ENCODE measurements at regions not wholly inside any gene's neighbourhood (a gene's known extent, or its start where the extent isn't known, plus 50 kb on each side); places are given as distances from the start of the nearest gene placed in this dataset.

DNA sequence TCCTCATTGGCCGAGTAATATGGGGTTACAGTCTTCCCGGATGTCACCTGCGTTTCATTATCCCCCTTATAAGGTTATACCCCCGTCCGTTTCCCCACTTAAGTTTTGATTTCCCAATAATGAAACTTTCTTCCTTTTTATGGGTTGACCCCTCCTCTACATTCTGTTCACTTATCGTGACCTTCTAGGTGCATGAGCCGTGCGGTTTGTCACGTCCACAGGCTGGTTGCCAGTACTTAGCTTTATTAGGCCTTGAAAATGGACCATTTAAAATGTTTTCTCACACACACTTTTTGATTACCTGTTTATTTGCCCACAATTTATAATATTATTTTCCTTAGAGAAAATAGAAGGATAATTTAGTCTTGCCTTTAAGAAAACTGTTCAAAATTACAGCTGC lies 111.5 kb downstream of the FAM174A start:
- no peaks in the 10 kb centered on the region for H3K36me3 ChIP-seq (ENCODE audit: control insufficient read depth in 4 of 4, insufficient read depth in 3 of 4, low read depth in 1 of 4, low read length in 3 of 4)
- TF ChIP-seq, protein P1, sequence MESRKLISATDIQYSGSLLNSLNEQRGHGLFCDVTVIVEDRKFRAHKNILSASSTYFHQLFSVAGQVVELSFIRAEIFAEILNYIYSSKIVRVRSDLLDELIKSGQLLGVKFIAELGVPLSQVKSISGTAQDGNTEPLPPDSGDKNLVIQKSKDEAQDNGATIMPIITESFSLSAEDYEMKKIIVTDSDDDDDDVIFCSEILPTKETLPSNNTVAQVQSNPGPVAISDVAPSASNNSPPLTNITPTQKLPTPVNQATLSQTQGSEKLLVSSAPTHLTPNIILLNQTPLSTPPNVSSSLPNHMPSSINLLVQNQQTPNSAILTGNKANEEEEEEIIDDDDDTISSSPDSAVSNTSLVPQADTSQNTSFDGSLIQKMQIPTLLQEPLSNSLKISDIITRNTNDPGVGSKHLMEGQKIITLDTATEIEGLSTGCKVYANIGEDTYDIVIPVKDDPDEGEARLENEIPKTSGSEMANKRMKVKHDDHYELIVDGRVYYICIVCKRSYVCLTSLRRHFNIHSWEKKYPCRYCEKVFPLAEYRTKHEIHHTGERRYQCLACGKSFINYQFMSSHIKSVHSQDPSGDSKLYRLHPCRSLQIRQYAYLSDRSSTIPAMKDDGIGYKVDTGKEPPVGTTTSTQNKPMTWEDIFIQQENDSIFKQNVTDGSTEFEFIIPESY (IDR thresholded peaks at IDR 0.05), result no peak
- TF ChIP-seq YY1 (IDR thresholded peaks at IDR 0.05), result no peak
- no peak for TF ChIP-seq RAD21 (IDR thresholded peaks at IDR 0.05)
- no peak for TF ChIP-seq FOXA2 (IDR thresholded peaks at IDR 0.05)
- TF ChIP-seq EGR1 (IDR thresholded peaks at IDR 0.05; ENCODE audit: low read depth in 2 of 2), result no peak
- no peak for TF ChIP-seq NR2F2 (IDR thresholded peaks at IDR 0.05)
- TF ChIP-seq SP1 (IDR thresholded peaks at IDR 0.05), result no peak
- no peak for TF ChIP-seq TAF1 (conservative IDR thresholded peaks at IDR 0.05)
- TF ChIP-seq, protein P2, sequence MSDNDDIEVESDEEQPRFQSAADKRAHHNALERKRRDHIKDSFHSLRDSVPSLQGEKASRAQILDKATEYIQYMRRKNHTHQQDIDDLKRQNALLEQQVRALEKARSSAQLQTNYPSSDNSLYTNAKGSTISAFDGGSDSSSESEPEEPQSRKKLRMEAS (IDR thresholded peaks at IDR 0.05), result no peak
- TF ChIP-seq JUND (IDR thresholded peaks at IDR 0.05), result no peak
- no peak for TF ChIP-seq FOXA1 (IDR thresholded peaks at IDR 0.05)
- no peak for TF ChIP-seq HNF4G (IDR thresholded peaks at IDR 0.05)
- no peak for TF ChIP-seq HNF4A (conservative IDR thresholded peaks at IDR 0.05)
- TF ChIP-seq, protein P3, sequence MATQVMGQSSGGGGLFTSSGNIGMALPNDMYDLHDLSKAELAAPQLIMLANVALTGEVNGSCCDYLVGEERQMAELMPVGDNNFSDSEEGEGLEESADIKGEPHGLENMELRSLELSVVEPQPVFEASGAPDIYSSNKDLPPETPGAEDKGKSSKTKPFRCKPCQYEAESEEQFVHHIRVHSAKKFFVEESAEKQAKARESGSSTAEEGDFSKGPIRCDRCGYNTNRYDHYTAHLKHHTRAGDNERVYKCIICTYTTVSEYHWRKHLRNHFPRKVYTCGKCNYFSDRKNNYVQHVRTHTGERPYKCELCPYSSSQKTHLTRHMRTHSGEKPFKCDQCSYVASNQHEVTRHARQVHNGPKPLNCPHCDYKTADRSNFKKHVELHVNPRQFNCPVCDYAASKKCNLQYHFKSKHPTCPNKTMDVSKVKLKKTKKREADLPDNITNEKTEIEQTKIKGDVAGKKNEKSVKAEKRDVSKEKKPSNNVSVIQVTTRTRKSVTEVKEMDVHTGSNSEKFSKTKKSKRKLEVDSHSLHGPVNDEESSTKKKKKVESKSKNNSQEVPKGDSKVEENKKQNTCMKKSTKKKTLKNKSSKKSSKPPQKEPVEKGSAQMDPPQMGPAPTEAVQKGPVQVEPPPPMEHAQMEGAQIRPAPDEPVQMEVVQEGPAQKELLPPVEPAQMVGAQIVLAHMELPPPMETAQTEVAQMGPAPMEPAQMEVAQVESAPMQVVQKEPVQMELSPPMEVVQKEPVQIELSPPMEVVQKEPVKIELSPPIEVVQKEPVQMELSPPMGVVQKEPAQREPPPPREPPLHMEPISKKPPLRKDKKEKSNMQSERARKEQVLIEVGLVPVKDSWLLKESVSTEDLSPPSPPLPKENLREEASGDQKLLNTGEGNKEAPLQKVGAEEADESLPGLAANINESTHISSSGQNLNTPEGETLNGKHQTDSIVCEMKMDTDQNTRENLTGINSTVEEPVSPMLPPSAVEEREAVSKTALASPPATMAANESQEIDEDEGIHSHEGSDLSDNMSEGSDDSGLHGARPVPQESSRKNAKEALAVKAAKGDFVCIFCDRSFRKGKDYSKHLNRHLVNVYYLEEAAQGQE (IDR thresholded peaks at IDR 0.05), result no peak
- TF ChIP-seq RXRA (IDR thresholded peaks at IDR 0.05), result no peak
- TF ChIP-seq, protein P4, sequence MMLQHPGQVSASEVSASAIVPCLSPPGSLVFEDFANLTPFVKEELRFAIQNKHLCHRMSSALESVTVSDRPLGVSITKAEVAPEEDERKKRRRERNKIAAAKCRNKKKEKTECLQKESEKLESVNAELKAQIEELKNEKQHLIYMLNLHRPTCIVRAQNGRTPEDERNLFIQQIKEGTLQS (IDR thresholded peaks at IDR 0.05), result no peak
- TF ChIP-seq, protein P5, sequence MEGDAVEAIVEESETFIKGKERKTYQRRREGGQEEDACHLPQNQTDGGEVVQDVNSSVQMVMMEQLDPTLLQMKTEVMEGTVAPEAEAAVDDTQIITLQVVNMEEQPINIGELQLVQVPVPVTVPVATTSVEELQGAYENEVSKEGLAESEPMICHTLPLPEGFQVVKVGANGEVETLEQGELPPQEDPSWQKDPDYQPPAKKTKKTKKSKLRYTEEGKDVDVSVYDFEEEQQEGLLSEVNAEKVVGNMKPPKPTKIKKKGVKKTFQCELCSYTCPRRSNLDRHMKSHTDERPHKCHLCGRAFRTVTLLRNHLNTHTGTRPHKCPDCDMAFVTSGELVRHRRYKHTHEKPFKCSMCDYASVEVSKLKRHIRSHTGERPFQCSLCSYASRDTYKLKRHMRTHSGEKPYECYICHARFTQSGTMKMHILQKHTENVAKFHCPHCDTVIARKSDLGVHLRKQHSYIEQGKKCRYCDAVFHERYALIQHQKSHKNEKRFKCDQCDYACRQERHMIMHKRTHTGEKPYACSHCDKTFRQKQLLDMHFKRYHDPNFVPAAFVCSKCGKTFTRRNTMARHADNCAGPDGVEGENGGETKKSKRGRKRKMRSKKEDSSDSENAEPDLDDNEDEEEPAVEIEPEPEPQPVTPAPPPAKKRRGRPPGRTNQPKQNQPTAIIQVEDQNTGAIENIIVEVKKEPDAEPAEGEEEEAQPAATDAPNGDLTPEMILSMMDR (IDR thresholded peaks at IDR 0.05; ENCODE audit: low read depth, low read length, missing input control), result no peak
- 82% methylated on average over 9 of the region's 9 CpGs for WGBS
- no peak overlapping the region for H3K4me3 ChIP-seq (ENCODE audit: low read depth in 1 of 3, low read length in 3 of 3)
- DNase-seq (ENCODE audit: low spot score), result no peak
- no peaks in the 10 kb centered on the region for H3K9me3 ChIP-seq (ENCODE audit: control insufficient read depth in 4 of 4, low read length in 3 of 4)
- H3K27ac ChIP-seq (ENCODE audit: low read depth in 1 of 2, low read length in 2 of 2), result no peak overlapping the region
- peaks cover 0 to 3% (median 0%) of the 10 kb centered on the region in 4 donors for H3K27me3 ChIP-seq (ENCODE audit: control insufficient read depth in 4 of 4, insufficient read depth in 4 of 4, low read length in 3 of 4)
- no peak overlapping the region for H3K9ac ChIP-seq (ENCODE audit: low read depth in 1 of 2, low read length in 2 of 2)
- no peaks in the 10 kb centered on the region for H3K4me1 ChIP-seq (ENCODE audit: control insufficient read depth in 4 of 4, insufficient read depth in 4 of 4, low read length in 3 of 4)
